IPS DF 6.9 (cell line): ENCODE measurements at regions not wholly inside any gene's neighbourhood (a gene's known extent, or its start where the extent isn't known, plus 50 kb on each side); places are given as distances from the start of the nearest gene placed in this dataset.
"Not testable (repeated sequence)": the region's sequence is repeated elsewhere in the genome, so short reads cannot be mapped to it uniquely, and the experiment has no call there.

ENCODE experiments used
- DNase-seq: peaks from one replicate; pipeline ENCODE4 v3.0.0-alpha.2; 2013; ENCODE audit warnings: low read depth, low spot score
- H3K27ac ChIP-seq: one replicate; pipeline ENCODE4 v1.5.1; 2013; ENCODE audit warnings: low read length, control low read depth
- H3K27me3 ChIP-seq: 2 replicates; pipeline ENCODE4 v1.6.1; 2013; ENCODE audit warnings: mild to moderate bottlenecking, low read length; ENCODE audit not compliant: control insufficient read depth, insufficient read depth
- H3K36me3 ChIP-seq: 2 replicates; pipeline ENCODE4 v1.6.1; 2013; ENCODE audit warnings: low read length; ENCODE audit not compliant: control insufficient read depth, insufficient read depth
- H3K4me1 ChIP-seq: 2 replicates; pipeline ENCODE4 v1.6.1; 2013; ENCODE audit warnings: low read length; ENCODE audit not compliant: control insufficient read depth, insufficient read depth
- H3K4me3 ChIP-seq: 2 replicates; pipeline ENCODE4 v1.5.1; 2013; ENCODE audit warnings: mild to moderate bottlenecking, low read length
- H3K9me3 ChIP-seq: 2 replicates; pipeline ENCODE4 v1.6.1; 2013; ENCODE audit warnings: low read length, inconsistent platforms; ENCODE audit not compliant: control insufficient read depth, insufficient read depth
- WGBS: extraction: QIAGEN DNeasy Blood & Tissue Kit; methylation state at CpG from one replicate; pipeline ENCODE4 v1.1.7; 2013; ENCODE audit warnings: mixed read lengths, missing lambda C conversion rate; ENCODE audit not compliant: insufficient read length, insufficient coverage; 5-methylcytosine and 5-hydroxymethylcytosine counted together

DNA sequence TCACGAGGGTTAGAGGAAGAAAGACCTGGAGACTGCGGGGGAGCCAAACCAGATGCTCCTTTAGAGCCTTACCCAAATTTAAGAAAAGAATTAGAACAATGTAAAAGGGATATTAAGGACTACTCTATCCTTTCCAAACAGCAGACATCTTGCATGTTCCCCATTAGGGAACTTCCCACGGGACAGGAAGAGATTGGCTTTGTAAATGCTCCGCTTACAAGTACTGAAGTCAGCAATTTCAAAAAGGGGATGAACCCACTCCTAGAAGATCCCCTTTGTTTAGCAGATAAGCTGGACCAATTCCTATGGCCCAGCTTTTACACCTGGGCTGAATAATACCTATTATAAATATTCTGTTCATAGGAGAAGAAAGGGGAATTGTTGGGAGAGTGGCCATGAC, 74.2 kb downstream of the APOBEC1 start:
- no peaks in the 10 kb centered on the region for H3K27me3 ChIP-seq
- H3K4me1 ChIP-seq = no peaks in the 10 kb centered on the region
- no peaks in the 10 kb centered on the region for H3K9me3 ChIP-seq
- H3K4me3 ChIP-seq = no peak overlapping the region
- H3K36me3 ChIP-seq = no peaks in the 10 kb centered on the region
- H3K27ac ChIP-seq = no peak overlapping the region
- DNase-seq = no peak
- WGBS = no CpG with 5 or more reads among the region's 4 CpGs

DNA sequence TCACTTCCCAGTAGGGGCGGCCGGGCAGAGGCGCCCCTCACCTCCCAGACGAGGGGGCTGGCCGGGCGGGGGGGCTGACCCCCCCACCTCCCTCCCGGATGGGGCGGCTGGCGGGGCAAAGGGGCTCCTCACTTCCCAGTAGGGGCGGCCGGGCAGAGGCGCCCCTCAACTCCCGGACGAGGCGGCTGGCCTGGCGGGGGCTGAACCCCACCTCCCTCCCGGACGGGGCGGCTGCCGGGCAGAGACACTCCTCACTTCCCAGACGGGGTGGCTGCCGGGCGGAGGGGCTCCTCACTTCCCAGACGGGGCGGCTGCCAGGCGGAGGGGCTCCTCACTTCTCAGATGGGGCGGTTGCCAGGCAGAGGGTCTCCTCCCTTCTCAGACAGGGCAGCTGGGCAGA, 75.6 kb downstream of the APOBEC1 start:
- not testable (repeated sequence) for H3K4me1 ChIP-seq, H3K9me3 ChIP-seq, H3K27me3 ChIP-seq, DNase-seq, H3K4me3 ChIP-seq, H3K27ac ChIP-seq, H3K36me3 ChIP-seq
- no CpG with 5 or more reads among the region's 27 CpGs for WGBS

DNA sequence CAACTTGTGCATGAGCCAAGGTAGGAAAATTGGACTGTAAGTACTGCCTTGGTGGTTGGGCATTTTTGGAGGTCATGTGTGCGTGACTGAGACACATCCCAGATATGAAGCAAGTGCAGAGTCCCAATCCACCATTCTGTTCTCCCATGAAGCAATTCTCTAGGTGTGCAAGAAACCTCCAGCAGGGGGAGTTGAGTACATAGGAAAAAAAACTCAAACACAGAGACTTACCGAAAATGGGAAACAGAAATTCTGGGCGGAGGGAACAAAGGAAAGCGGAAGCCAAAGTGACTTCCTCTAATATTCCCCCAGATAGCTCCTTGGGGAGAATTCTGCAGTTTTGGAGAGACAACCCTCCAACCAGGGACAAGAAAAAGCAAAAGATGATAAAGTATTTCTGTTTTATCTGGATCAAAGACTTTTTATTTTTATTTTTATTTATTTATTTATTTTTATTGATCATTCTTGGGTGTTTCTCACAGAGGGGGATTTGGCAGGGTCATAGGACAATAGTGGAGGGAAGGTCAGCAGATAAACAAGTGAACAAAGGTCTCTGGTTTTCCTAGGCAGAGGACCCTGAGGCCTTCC, 76.9 kb downstream of the APOBEC1 start:
- DNase-seq = peak; percentile 41
- not testable (repeated sequence) for H3K27me3 ChIP-seq, H3K36me3 ChIP-seq, H3K27ac ChIP-seq, H3K4me1 ChIP-seq, H3K4me3 ChIP-seq, H3K9me3 ChIP-seq
- no CpG with 5 or more reads among the region's 4 CpGs for WGBS

DNA sequence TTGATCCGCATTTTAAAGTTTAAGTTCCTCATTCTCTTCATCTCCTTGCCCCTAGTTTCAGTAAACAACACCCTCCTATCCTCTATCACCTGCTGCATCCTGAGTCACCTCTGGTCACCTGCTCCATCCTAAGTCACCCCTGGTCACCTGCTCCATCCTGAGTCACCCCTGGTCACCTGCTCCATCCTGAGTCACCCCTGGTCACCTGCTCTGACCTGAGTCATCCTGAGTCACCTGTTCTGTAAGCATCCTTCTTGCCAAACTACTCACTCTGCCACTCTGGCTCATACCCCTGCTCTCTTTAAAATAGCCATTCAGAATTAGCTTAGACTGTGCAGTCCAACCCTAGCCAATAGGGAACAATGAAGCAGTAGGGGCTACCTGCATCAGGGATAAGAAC, 80.6 kb upstream of the CD163 start:
- not testable (repeated sequence) for H3K4me3 ChIP-seq, DNase-seq, H3K9me3 ChIP-seq, H3K4me1 ChIP-seq, H3K27ac ChIP-seq, H3K36me3 ChIP-seq, H3K27me3 ChIP-seq
- WGBS = no CpG with 5 or more reads among the region's 1 CpG

DNA sequence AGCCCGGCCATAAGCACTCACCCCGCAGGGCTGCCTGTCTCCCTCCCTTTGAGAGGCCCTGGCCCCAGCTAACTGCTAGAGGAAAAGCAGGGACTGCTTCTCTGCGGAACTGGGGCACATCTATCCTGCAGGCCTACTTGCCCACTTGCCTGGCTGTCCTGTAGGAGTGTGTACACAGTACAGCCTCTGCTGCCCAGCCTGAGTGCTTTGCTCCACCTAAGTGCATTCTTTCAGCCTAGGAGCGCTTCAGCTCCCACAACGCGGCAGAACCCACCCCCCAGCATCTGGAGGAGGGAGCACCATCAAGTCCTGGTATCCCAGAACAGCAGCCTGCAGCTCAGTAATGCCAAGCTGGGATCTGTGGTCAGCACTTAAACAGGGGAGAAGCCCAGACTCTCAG, 79.9 kb upstream of the CD163 start:
- H3K9me3 ChIP-seq = no peaks in the 10 kb centered on the region

DNA sequence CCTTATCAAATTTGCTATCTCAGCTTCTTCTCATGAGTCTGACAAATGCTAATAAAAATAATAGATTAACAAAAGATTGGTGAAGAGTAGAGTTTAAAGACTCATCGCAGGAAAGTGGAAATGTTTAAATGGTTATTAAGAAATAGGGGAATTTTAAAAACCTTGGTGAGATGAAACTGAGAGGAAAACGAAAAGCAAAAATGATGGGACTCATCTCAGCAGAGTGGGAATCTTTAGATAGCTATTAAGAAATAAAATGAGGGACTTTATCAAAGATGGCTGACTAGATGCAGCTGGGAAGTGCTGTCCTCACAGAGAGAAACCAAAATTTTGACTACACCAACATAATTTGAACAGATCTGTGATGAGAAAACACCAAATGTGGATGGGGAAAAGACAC, 79.2 kb upstream of the CD163 start:
- Histone ChIP-seq H3K27ac (no peak overlapping the region), H3K4me1 (no peaks in the 10 kb centered on the region), H3K4me3 (no peak overlapping the region), H3K27me3 (no peaks in the 10 kb centered on the region), H3K36me3 (no peaks in the 10 kb centered on the region), H3K9me3 (no peaks in the 10 kb centered on the region)
- no peak for DNase-seq
- WGBS = 100% methylated on average over 2 of the region's 2 CpGs

More for the DNA sequence above, 79.9 kb upstream of the CD163 start:
- Histone ChIP-seq H3K27me3 (no peaks in the 10 kb centered on the region), H3K4me1 (no peaks in the 10 kb centered on the region), H3K4me3 (no peak overlapping the region), H3K36me3 (no peaks in the 10 kb centered on the region), H3K27ac (no peak overlapping the region)
- DNase-seq = no peak
- no CpG with 5 or more reads among the region's 6 CpGs for WGBS

DNA sequence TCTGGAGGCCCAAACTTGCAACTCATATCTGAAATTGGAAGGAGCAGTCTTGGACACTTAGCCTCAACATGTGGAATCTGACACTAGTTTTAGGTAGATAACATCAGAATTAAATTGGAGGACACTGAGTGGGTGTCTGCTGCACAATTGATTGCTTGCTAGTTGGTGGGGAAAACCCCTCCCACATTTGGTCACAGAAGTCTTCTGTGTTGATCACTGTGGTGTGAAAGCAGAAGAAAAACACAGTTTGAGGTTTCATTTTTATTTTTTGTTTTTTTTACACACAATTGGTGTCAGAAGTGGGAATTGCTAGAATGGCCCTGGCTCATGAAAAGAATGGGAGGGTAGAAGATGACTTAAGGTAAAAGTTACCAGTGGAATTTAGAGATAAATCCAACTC, 78.0 kb upstream of the CD163 start:
- no peak overlapping the region for H3K27ac ChIP-seq
- DNase-seq = no peak
- H3K4me3 ChIP-seq = no peak overlapping the region
- H3K9me3 ChIP-seq = no peaks in the 10 kb centered on the region
- no peaks in the 10 kb centered on the region for H3K27me3 ChIP-seq
- no peaks in the 10 kb centered on the region for H3K4me1 ChIP-seq
- H3K36me3 ChIP-seq = no peaks in the 10 kb centered on the region

DNA sequence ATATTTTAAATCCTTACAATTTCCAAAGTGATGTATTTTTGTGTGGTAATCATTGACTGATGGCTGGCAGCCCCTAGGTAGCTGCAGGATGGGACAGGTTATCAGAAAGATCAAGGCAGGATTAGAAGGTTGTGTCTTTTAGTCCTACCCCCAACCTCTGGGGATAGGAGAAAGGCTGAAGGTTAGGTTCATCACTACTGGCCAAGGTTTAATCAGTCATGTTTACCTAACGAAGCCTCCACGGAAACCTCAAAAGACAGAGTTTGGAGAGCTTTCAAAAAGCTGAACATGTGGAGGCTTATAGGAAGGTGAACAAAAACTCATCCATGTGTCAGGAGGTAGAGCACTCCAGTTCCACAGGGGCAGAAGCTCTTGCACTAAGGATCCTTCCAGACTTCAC, 77.5 kb upstream of the CD163 start:
- WGBS = no CpG with 5 or more reads among the region's 2 CpGs
- DNase-seq = no peak
- no peak overlapping the region for H3K27ac ChIP-seq

DNA sequence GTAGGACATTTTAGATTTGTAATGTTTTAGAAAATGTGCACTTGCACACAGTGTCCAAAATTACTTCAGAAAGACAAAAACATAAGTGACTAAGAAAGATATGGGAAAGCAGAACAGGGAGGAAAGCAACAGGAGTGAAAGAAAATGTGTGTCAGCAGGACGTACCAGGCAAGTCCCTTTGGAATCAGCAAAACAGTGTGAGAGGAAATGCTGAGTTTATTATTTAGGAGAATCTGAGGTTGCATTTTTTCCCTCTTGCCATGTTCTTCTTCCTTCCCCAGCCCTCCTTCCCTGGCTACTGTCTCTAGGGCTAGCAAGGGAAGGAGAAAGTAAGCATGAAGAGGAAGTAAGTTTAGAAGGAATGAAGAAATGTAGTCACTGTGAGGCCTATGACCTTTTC, 67.7 kb upstream of the CD163 start:
- no peak overlapping the region for H3K4me3 ChIP-seq
- no peaks in the 10 kb centered on the region for H3K27me3 ChIP-seq
- WGBS = no CpG with 5 or more reads among the region's 1 CpG
- no peaks in the 10 kb centered on the region for H3K9me3 ChIP-seq
- H3K36me3 ChIP-seq = no peaks in the 10 kb centered on the region
- H3K27ac ChIP-seq = no peak overlapping the region
- no peak for DNase-seq
- no peaks in the 10 kb centered on the region for H3K4me1 ChIP-seq

More for the DNA sequence above, 77.5 kb upstream of the CD163 start:
- no peaks in the 10 kb centered on the region for H3K9me3 ChIP-seq
- no peak overlapping the region for H3K4me3 ChIP-seq
- no peaks in the 10 kb centered on the region for H3K4me1 ChIP-seq
- no peaks in the 10 kb centered on the region for H3K27me3 ChIP-seq
- H3K36me3 ChIP-seq = no peaks in the 10 kb centered on the region

DNA sequence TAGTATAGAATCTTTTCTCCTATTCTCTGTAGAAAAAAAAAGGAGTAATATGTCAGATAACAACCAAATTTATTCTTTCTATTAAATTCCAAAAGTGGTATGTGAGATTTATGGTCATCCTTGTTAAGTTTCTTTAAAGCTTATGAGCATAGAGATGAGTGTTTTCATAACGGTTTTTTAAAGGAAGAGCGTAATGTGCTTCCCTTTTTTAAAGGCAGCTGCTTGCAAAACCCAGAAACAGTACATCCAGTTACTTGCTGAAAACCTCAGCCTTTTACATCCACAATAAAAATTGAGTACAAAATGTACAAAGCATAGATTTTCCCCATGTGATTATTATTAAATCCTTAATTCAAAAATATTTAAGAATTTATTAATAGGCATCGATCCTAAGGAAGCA, 53.6 kb upstream of the CD163 start:
- Histone ChIP-seq H3K4me1 (no peaks in the 10 kb centered on the region; the same call in 1 of the 2 replicates), H3K36me3 (no peaks in the 10 kb centered on the region), H3K27ac (no peak overlapping the region), H3K4me3 (no peak overlapping the region), H3K27me3 (no peaks in the 10 kb centered on the region), H3K9me3 (no peaks in the 10 kb centered on the region)
- no peak for DNase-seq
- WGBS = no CpG with 5 or more reads among the region's 3 CpGs

DNA sequence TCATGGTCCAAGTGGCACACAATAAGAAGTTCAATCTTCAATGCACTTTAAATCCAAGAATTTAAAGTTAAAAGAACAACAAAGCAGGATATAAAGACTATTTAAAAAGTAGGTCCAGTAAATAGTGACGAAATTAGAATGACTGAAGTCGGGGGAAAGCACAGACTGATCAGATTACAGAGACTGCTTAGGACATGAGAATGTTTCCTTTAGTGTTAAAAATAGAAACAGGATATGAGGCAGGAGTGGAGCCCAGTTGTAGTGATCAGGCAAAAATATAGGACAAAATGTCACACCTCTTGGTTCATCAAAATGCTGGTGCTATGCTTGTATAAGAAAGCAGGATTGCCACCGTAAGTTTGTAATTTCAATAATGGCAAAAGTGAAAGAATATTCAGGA, 52.2 kb upstream of the CD163 start:
- no CpG with 5 or more reads among the region's 3 CpGs for WGBS
- Histone ChIP-seq H3K27ac (no peak overlapping the region), H3K4me1 (no peaks in the 10 kb centered on the region; the same call in 1 of the 2 replicates), H3K9me3 (no peaks in the 10 kb centered on the region), H3K36me3 (no peaks in the 10 kb centered on the region), H3K4me3 (no peak overlapping the region), H3K27me3 (no peaks in the 10 kb centered on the region)
- no peak for DNase-seq
